Activated CD8-positive, alpha-beta memory T cell treated with anti-CD3 and anti-CD28 coated beads for 48 hours (primary cell): ENCODE measurements at regions not wholly inside any gene's neighbourhood (a gene's known extent, or its start where the extent isn't known, plus 50 kb on each side); places are given as distances from the start of the nearest gene placed in this dataset.
"Not testable (repeated sequence)": the region's sequence is repeated elsewhere in the genome, so short reads cannot be mapped to it uniquely, and the experiment has no call there.

Source experiments
- DNase-seq, 3 experiments: peaks; one replicate each; pipeline ENCODE4 v3.0.0-alpha.2; 2020; ENCODE audit warnings: low read depth in 2 of 3, low spot score in 2 of 3

GRCh38 chr3:127419182-127419581 is 131.3 kb upstream of the PRR20G start:
- DNase-seq = no peak

- no peak for DNase-seq
Measured at GRCh38 chr3:127418560-127419147, 130.8 kb upstream of the PRR20G start.

GRCh38 chr3:127417709-127418559 is 130.1 kb upstream of the PRR20G start:
- no peak for DNase-seq

- no peak for DNase-seq
Measured at GRCh38 chr3:127413871-127414270, 126.0 kb upstream of the PRR20G start.

- DNase-seq = no peak
Measured at GRCh38 chr3:127413318-127413673, 125.5 kb upstream of the PRR20G start.

- DNase-seq = no peak
Measured at GRCh38 chr3:127412578-127413317, 124.9 kb upstream of the PRR20G start.

- not testable (repeated sequence) for DNase-seq
Measured at GRCh38 chr3:127411875-127412274, 124.0 kb upstream of the PRR20G start.

GRCh38 chr3:127411083-127411727 is 123.4 kb upstream of the PRR20G start:
- DNase-seq = no peak

- no peak for DNase-seq
Measured at GRCh38 chr3:127410678-127411077, 122.8 kb upstream of the PRR20G start.

- no peak for DNase-seq
Measured at GRCh38 chr3:127410137-127410488, 122.3 kb upstream of the PRR20G start.

GRCh38 chr3:127409421-127410136 is 121.7 kb upstream of the PRR20G start:
- DNase-seq = no peak

GRCh38 chr3:127408684-127409420 is 121.0 kb upstream of the PRR20G start:
- no peak for DNase-seq

- no peak for DNase-seq
Measured at GRCh38 chr3:127408022-127408683, 120.3 kb upstream of the PRR20G start.

GRCh38 chr3:127407026-127407939 is 119.4 kb upstream of the PRR20G start:
- no peak for DNase-seq

- no peak for DNase-seq
Measured at GRCh38 chr3:127406309-127407025, 118.6 kb upstream of the PRR20G start.

- DNase-seq = no peak
Measured at GRCh38 chr3:127405791-127406190, 117.9 kb upstream of the PRR20G start.

GRCh38 chr3:127405010-127405598 is 117.3 kb upstream of the PRR20G start:
- DNase-seq = no peak
